Activated CD4-positive, alpha-beta memory T cell treated with anti-CD3 and anti-CD28 coated beads for 36 hours (primary cell): ENCODE measurements at regions not wholly inside any gene's neighbourhood (a gene's known extent, or its start where the extent isn't known, plus 50 kb on each side); places are given as distances from the start of the nearest gene placed in this dataset.
"Not testable (repeated sequence)": the region's sequence is repeated elsewhere in the genome, so short reads cannot be mapped to it uniquely, and the experiment has no call there.

Source experiments
- CTCF ChIA-PET: fragments of 350-600 bp; sonication (Branson Sonifier 250); formaldehyde crosslinking; loops from one replicate; lab custom pipeline; 2021; ENCODE audit warnings: antibody characterized with exemption, inconsistent platforms; lab: Charles Lee
- POLR2A ChIA-PET: fragments of 350-600 bp; sonication (Branson Sonifier 250); formaldehyde crosslinking; loops from one replicate; lab custom pipeline; 2021; ENCODE audit warnings: antibody characterized with exemption; lab: Charles Lee
- DNase-seq: peaks from one replicate; pipeline ENCODE4 v3.0.0-alpha.2; 2020
- H3K27ac Mint-ChIP-seq: one replicate; pipeline ENCODE4 v1.8.0; 2021; ENCODE audit warnings: mixed read lengths
- H3K27me3 Mint-ChIP-seq: one replicate; pipeline ENCODE4 v1.8.0; 2021; ENCODE audit warnings: mixed read lengths
- H3K36me3 Mint-ChIP-seq: one replicate; pipeline ENCODE4 v1.8.0; 2021; ENCODE audit warnings: mixed read lengths
- H3K4me1 Mint-ChIP-seq: one replicate; pipeline ENCODE4 v1.8.0; 2021; ENCODE audit warnings: low read depth, mixed read lengths
- H3K4me3 Mint-ChIP-seq: one replicate; pipeline ENCODE4 v1.8.0; 2021; ENCODE audit warnings: mild to moderate bottlenecking, mixed read lengths
- H3K9me3 Mint-ChIP-seq: one replicate; pipeline ENCODE4 v1.8.0; 2021; ENCODE audit warnings: mixed read lengths
- intact Hi-C: fragments of 100-400 bp; cut with micrococcal nuclease; formaldehyde crosslinking; loops from one replicate; pipeline ENCODE4 v1.15.1; 2023

GRCh38 chr14:40074169-40074568 is 641.9 kb upstream of the FBXO33 start:
- DNase-seq = no peak
- Mint-ChIP-seq H3K4me1 (no peaks in the 10 kb centered on the region), H3K27ac (no peak overlapping the region), H3K4me3 (no peak overlapping the region), H3K27me3 (no peaks in the 10 kb centered on the region), H3K9me3 (peaks cover 4% of the 10 kb centered on the region), H3K36me3 (no peaks in the 10 kb centered on the region)
- intact Hi-C loops = no loop called here
- CTCF ChIA-PET = no interaction called here
- POLR2A ChIA-PET = no interaction called here

GRCh38 chr14:40072175-40072574 is 639.9 kb upstream of the FBXO33 start:
- intact Hi-C loops = no loop called here
- Mint-ChIP-seq H3K9me3 (peaks cover 4% of the 10 kb centered on the region), H3K4me3 (no peak overlapping the region), H3K4me1 (no peaks in the 10 kb centered on the region), H3K36me3 (no peaks in the 10 kb centered on the region), H3K27ac (no peak overlapping the region), H3K27me3 (no peaks in the 10 kb centered on the region)
- ChIA-PET POLR2A (no interaction called here), CTCF (no interaction called here)
- no peak for DNase-seq

GRCh38 chr14:40058901-40059897 is 627.0 kb upstream of the FBXO33 start:
- Mint-ChIP-seq H3K36me3 (no peaks in the 10 kb centered on the region), H3K27ac (no peak overlapping the region), H3K27me3 (no peaks in the 10 kb centered on the region), H3K4me1 (no peaks in the 10 kb centered on the region), H3K4me3 (no peak overlapping the region), H3K9me3 (peaks cover 5% of the 10 kb centered on the region)
- ChIA-PET CTCF (interaction anchor here (0.6 kb wide), 1 partner anchor 857 kb away, joined by 3 read pairs; no protein-coding TSS in a partner anchor), POLR2A (no interaction called here)
- DNase-seq = no peak
- intact Hi-C loops = no loop called here

DNA sequence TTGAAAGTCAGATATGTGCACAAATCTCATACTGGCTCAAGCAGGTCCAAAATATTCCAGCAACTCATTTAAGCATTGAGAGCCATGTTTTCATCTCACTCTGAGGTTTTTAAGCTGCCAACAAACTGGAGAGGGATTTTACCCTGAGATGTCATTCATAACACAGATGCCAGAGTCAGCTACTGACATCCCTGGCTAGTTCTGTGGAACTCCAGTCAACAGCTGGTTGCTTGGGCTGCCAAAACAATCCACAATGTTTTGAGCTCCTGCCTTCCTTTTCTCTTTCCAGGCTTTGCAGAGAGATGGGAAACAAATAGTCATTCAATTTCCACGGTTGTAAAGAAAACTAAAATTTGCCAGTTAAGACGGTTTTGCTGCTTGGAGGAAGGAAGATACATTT is 621.2 kb upstream of the FBXO33 start:
- H3K36me3 Mint-ChIP-seq = no peaks in the 10 kb centered on the region
- H3K27me3 Mint-ChIP-seq = no peaks in the 10 kb centered on the region
- DNase-seq = no peak
- no peaks in the 10 kb centered on the region for H3K4me1 Mint-ChIP-seq
- no peak overlapping the region for H3K4me3 Mint-ChIP-seq
- intact Hi-C loops = no loop called here
- H3K9me3 Mint-ChIP-seq = no peaks in the 10 kb centered on the region
- POLR2A ChIA-PET = no interaction called here
- CTCF ChIA-PET = no interaction called here
- H3K27ac Mint-ChIP-seq = no peak overlapping the region

DNA sequence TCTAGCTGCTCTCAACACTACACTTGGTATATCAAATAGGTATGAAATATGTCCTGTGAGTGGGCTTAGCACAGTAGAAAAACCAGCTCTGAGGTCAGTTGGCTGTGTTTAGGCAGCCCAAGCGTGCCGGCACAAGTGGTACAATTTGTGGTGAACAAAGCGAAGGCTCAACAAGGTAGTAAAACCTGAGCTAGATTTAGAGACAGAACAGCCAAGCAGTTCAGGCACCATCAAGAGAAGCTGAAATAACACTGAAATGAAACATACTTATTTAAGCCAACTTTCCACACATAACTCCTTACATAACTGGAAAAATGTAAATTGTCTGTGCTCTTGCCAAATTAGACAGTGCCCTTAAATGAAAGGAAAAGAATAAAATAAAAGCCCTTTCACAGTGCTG is 596.8 kb upstream of the FBXO33 start:
- no peak for DNase-seq
- no peak overlapping the region for H3K4me3 Mint-ChIP-seq
- H3K36me3 Mint-ChIP-seq = no peaks in the 10 kb centered on the region
- H3K27me3 Mint-ChIP-seq = no peaks in the 10 kb centered on the region
- POLR2A ChIA-PET = no interaction called here
- H3K9me3 Mint-ChIP-seq = peaks cover 2% of the 10 kb centered on the region
- CTCF ChIA-PET = no interaction called here
- no peaks in the 10 kb centered on the region for H3K4me1 Mint-ChIP-seq
- intact Hi-C loops = no loop called here
- H3K27ac Mint-ChIP-seq = no peak overlapping the region

GRCh38 chr14:40025101-40025500 is 592.9 kb upstream of the FBXO33 start:
- no peaks in the 10 kb centered on the region for H3K27me3 Mint-ChIP-seq
- intact Hi-C loops = no loop called here
- H3K36me3 Mint-ChIP-seq = no peaks in the 10 kb centered on the region
- POLR2A ChIA-PET = no interaction called here
- no peak overlapping the region for H3K27ac Mint-ChIP-seq
- no peaks in the 10 kb centered on the region for H3K9me3 Mint-ChIP-seq
- DNase-seq = no peak
- CTCF ChIA-PET = no interaction called here
- H3K4me3 Mint-ChIP-seq = no peak overlapping the region
- H3K4me1 Mint-ChIP-seq = no peaks in the 10 kb centered on the region

- no peaks in the 10 kb centered on the region for H3K4me1 Mint-ChIP-seq
- no peak overlapping the region for H3K4me3 Mint-ChIP-seq
- ChIA-PET POLR2A (no interaction called here), CTCF (no interaction called here)
- no peak overlapping the region for H3K27ac Mint-ChIP-seq
- no peaks in the 10 kb centered on the region for H3K27me3 Mint-ChIP-seq
- H3K36me3 Mint-ChIP-seq = no peaks in the 10 kb centered on the region
- peaks cover 11% of the 10 kb centered on the region for H3K9me3 Mint-ChIP-seq
- DNase-seq = no peak
- intact Hi-C loops = no loop called here
Measured at GRCh38 chr14:40010961-40011360, 578.7 kb upstream of the FBXO33 start.

- Mint-ChIP-seq H3K9me3 (peaks cover 11% of the 10 kb centered on the region), H3K36me3 (no peaks in the 10 kb centered on the region), H3K4me3 (no peak overlapping the region), H3K27me3 (no peaks in the 10 kb centered on the region), H3K4me1 (no peaks in the 10 kb centered on the region), H3K27ac (no peak overlapping the region)
- intact Hi-C loops = no loop called here
- POLR2A ChIA-PET = no interaction called here
- CTCF ChIA-PET = no interaction called here
- no peak for DNase-seq
Measured at GRCh38 chr14:40009771-40010170, 577.5 kb upstream of the FBXO33 start.

DNA sequence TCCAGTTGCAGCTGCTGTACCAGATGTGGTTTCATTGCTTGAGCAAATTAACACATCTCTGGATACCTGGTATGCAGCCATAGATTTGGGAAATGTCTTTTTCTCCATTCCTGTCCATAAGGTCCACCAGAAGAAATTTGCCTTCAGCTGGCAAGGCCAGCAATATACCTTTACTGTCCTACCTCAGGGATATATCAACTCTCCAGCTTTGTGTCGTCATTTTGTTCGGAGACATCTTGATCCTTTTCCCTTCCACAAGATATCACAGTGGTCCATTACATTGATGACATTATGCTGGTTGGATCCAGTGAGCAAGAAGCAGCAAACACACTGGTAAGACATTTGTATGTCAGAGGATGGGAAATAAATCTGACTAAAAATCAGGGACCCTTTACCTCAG is 576.1 kb upstream of the FBXO33 start:
- POLR2A ChIA-PET, H3K4me1 Mint-ChIP-seq, H3K27ac Mint-ChIP-seq, H3K36me3 Mint-ChIP-seq, H3K27me3 Mint-ChIP-seq, intact Hi-C loops, DNase-seq, H3K4me3 Mint-ChIP-seq, CTCF ChIA-PET: not testable (repeated sequence)
- peaks cover 11% of the 10 kb centered on the region for H3K9me3 Mint-ChIP-seq

GRCh38 chr14:40004871-40005500 is 572.8 kb upstream of the FBXO33 start:
- Mint-ChIP-seq H3K27me3 (no peaks in the 10 kb centered on the region), H3K27ac (no peak overlapping the region), H3K36me3 (no peaks in the 10 kb centered on the region), H3K4me3 (no peak overlapping the region), H3K4me1 (no peaks in the 10 kb centered on the region), H3K9me3 (peaks cover 4% of the 10 kb centered on the region)
- ChIA-PET CTCF (no interaction called here), POLR2A (no interaction called here)
- DNase-seq = no peak
- intact Hi-C loops = no loop called here

- ChIA-PET POLR2A (no interaction called here), CTCF (no interaction called here)
- Mint-ChIP-seq H3K9me3 (no peaks in the 10 kb centered on the region), H3K27me3 (no peaks in the 10 kb centered on the region), H3K4me1 (no peaks in the 10 kb centered on the region), H3K27ac (no peak overlapping the region), H3K36me3 (no peaks in the 10 kb centered on the region), H3K4me3 (no peak overlapping the region)
- DNase-seq = no peak
- intact Hi-C loops = no loop called here
Measured at GRCh38 chr14:40003773-40004172, 571.5 kb upstream of the FBXO33 start.

DNA sequence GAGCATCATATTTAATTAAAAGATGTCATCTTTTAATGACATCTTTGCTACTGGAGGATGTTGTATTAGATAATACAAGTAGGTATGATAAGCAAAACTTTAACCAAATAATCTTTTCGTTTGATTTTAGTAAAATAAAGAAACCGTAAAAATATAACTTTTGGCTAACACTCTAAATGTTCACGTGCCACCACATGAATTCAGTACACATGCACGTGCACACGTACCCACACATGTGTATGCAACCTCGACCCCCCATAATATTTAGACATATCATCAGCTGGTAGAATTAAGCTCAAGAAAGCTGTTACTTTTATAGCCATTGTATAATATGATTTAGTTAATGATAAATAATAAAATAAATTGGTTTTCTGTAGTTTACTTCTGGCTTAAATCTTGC is 566.6 kb upstream of the FBXO33 start:
- Mint-ChIP-seq H3K27me3 (no peaks in the 10 kb centered on the region), H3K4me1 (no peaks in the 10 kb centered on the region), H3K4me3 (no peak overlapping the region), H3K27ac (no peak overlapping the region), H3K9me3 (no peaks in the 10 kb centered on the region), H3K36me3 (no peaks in the 10 kb centered on the region)
- POLR2A ChIA-PET = no interaction called here
- intact Hi-C loops = no loop called here
- DNase-seq = no peak
- CTCF ChIA-PET = no interaction called here

- Mint-ChIP-seq H3K36me3 (no peaks in the 10 kb centered on the region), H3K4me1 (no peaks in the 10 kb centered on the region), H3K4me3 (no peak overlapping the region), H3K9me3 (no peaks in the 10 kb centered on the region), H3K27ac (no peak overlapping the region), H3K27me3 (no peaks in the 10 kb centered on the region)
- intact Hi-C loops = no loop called here
- ChIA-PET POLR2A (no interaction called here), CTCF (no interaction called here)
- DNase-seq = no peak
Measured at GRCh38 chr14:39998114-39998513, 565.9 kb upstream of the FBXO33 start.
